ENCODE measurements at regions not wholly inside any gene's neighbourhood (a gene's known extent, or its start where the extent isn't known, plus 50 kb on each side); places are given as distances from the start of the nearest gene placed in this dataset.
"Not testable (repeated sequence)": the region's sequence is repeated elsewhere in the genome, so short reads cannot be mapped to it uniquely, and the experiment has no call there.

- DNase-seq (no peak), ATAC-seq (no peak)
- Mint-ChIP-seq H3K27ac (no peak overlapping the region), H3K27me3 (no peaks in the 10 kb centered on the region), H3K4me3 (no peak overlapping the region), H3K4me1 (peaks cover 7% of the 10 kb centered on the region), H3K36me3 (ENCODE audit: low read depth) (peaks cover 13% of the 10 kb centered on the region)
- no peaks in the 10 kb centered on the region for H3K9me3 ChIP-seq (ENCODE audit: control insufficient read depth, low read length, poor library complexity, severe bottlenecking)
These were observed 269.4 kb upstream of the POU5F2 start for GRCh38 chr5:94010814-94011213.

- no peak for DNase-seq
- Mint-ChIP-seq H3K4me3 (no peak overlapping the region), H3K4me1 (peaks cover 7% of the 10 kb centered on the region), H3K27me3 (no peaks in the 10 kb centered on the region), H3K27ac (no peak overlapping the region), H3K36me3 (ENCODE audit: low read depth) (peaks cover 9% of the 10 kb centered on the region)
- H3K9me3 ChIP-seq (ENCODE audit: control insufficient read depth, low read length, poor library complexity, severe bottlenecking): peaks cover 2% of the 10 kb centered on the region
- ATAC-seq: no peak
These were observed 267.8 kb upstream of the POU5F2 start for GRCh38 chr5:94009161-94009560.

GRCh38 chr5:93998951-93999455 lies 257.6 kb upstream of the POU5F2 start:
- H3K27ac Mint-ChIP-seq: no peak overlapping the region
- DNase-seq (no peak), ATAC-seq (no peak)
- H3K27me3 Mint-ChIP-seq: no peaks in the 10 kb centered on the region
- H3K9me3 ChIP-seq (ENCODE audit: control insufficient read depth, low read length, poor library complexity, severe bottlenecking): no peaks in the 10 kb centered on the region
- H3K4me1 Mint-ChIP-seq: peaks cover 12% of the 10 kb centered on the region
- no peaks in the 10 kb centered on the region for H3K36me3 Mint-ChIP-seq (ENCODE audit: low read depth)
- no peak overlapping the region for H3K4me3 Mint-ChIP-seq

GRCh38 chr5:93997562-93997961 lies 256.2 kb upstream of the POU5F2 start:
- no peak for DNase-seq
- no peaks in the 10 kb centered on the region for H3K9me3 ChIP-seq (ENCODE audit: control insufficient read depth, low read length, poor library complexity, severe bottlenecking)
- Mint-ChIP-seq H3K36me3 (ENCODE audit: low read depth) (no peaks in the 10 kb centered on the region), H3K4me1 (peaks cover 12% of the 10 kb centered on the region), H3K27ac (no peak overlapping the region), H3K27me3 (no peaks in the 10 kb centered on the region), H3K4me3 (no peak overlapping the region)
- no peak for ATAC-seq

GRCh38 chr5:93995126-93995621 lies 253.8 kb upstream of the POU5F2 start:
- H3K27ac Mint-ChIP-seq: no peak overlapping the region
- peaks cover 17% of the 10 kb centered on the region for H3K4me1 Mint-ChIP-seq
- no peaks in the 10 kb centered on the region for H3K27me3 Mint-ChIP-seq
- no peak for DNase-seq
- ATAC-seq: no peak
- no peak overlapping the region for H3K4me3 Mint-ChIP-seq
- H3K36me3 Mint-ChIP-seq (ENCODE audit: low read depth): peaks cover 2% of the 10 kb centered on the region
- H3K9me3 ChIP-seq (ENCODE audit: control insufficient read depth, low read length, poor library complexity, severe bottlenecking): no peaks in the 10 kb centered on the region

GRCh38 chr5:93993161-93993560 lies 251.8 kb upstream of the POU5F2 start:
- H3K4me1 Mint-ChIP-seq: peaks cover 17% of the 10 kb centered on the region
- no peaks in the 10 kb centered on the region for H3K27me3 Mint-ChIP-seq
- H3K4me3 Mint-ChIP-seq: no peak overlapping the region
- ATAC-seq (no peak), DNase-seq (no peak)
- no peaks in the 10 kb centered on the region for H3K9me3 ChIP-seq (ENCODE audit: control insufficient read depth, low read length, poor library complexity, severe bottlenecking)
- H3K36me3 Mint-ChIP-seq (ENCODE audit: low read depth): peaks cover 2% of the 10 kb centered on the region
- no peak overlapping the region for H3K27ac Mint-ChIP-seq

- Mint-ChIP-seq H3K4me1 (peaks cover 9% of the 10 kb centered on the region), H3K27ac (no peak overlapping the region), H3K36me3 (ENCODE audit: low read depth) (peaks cover 2% of the 10 kb centered on the region), H3K27me3 (no peaks in the 10 kb centered on the region), H3K4me3 (no peak overlapping the region)
- ATAC-seq (no peak), DNase-seq (no peak)
- no peaks in the 10 kb centered on the region for H3K9me3 ChIP-seq (ENCODE audit: control insufficient read depth, low read length, poor library complexity, severe bottlenecking)
These were observed 249.2 kb upstream of the POU5F2 start for GRCh38 chr5:93990504-93991070.

GRCh38 chr5:93985940-93986570 lies 244.7 kb upstream of the POU5F2 start:
- H3K27me3 Mint-ChIP-seq; H3K27ac Mint-ChIP-seq; H3K36me3 Mint-ChIP-seq (ENCODE audit: low read depth); H3K4me3 Mint-ChIP-seq; H3K9me3 ChIP-seq (ENCODE audit: control insufficient read depth, low read length, poor library complexity, severe bottlenecking); H3K4me1 Mint-ChIP-seq; DNase-seq; ATAC-seq: not testable (repeated sequence)

GRCh38 chr5:93978222-93978621 lies 236.8 kb upstream of the POU5F2 start:
- no peak for DNase-seq
- Mint-ChIP-seq H3K36me3 (ENCODE audit: low read depth) (peaks cover 4% of the 10 kb centered on the region), H3K27ac (no peak overlapping the region), H3K4me1 (no peaks in the 10 kb centered on the region), H3K27me3 (no peaks in the 10 kb centered on the region), H3K4me3 (no peak overlapping the region)
- H3K9me3 ChIP-seq (ENCODE audit: control insufficient read depth, low read length, poor library complexity, severe bottlenecking): peaks cover 4% of the 10 kb centered on the region
- no peak for ATAC-seq

- DNase-seq (no peak), ATAC-seq (no peak)
- Mint-ChIP-seq H3K4me1 (peaks cover 10% of the 10 kb centered on the region), H3K27ac (no peak overlapping the region), H3K4me3 (no peak overlapping the region), H3K27me3 (no peaks in the 10 kb centered on the region), H3K36me3 (ENCODE audit: low read depth) (no peaks in the 10 kb centered on the region)
- no peaks in the 10 kb centered on the region for H3K9me3 ChIP-seq (ENCODE audit: control insufficient read depth, low read length, poor library complexity, severe bottlenecking)
These were observed 226.5 kb upstream of the POU5F2 start for GRCh38 chr5:93967923-93968322.

- no peaks in the 10 kb centered on the region for H3K27me3 Mint-ChIP-seq
- no peak for DNase-seq
- ATAC-seq: no peak
- no peak overlapping the region for H3K4me3 Mint-ChIP-seq
- peaks cover 5% of the 10 kb centered on the region for H3K4me1 Mint-ChIP-seq
- H3K9me3 ChIP-seq (ENCODE audit: control insufficient read depth, low read length, poor library complexity, severe bottlenecking): no peaks in the 10 kb centered on the region
- H3K36me3 Mint-ChIP-seq (ENCODE audit: low read depth): peaks cover 3% of the 10 kb centered on the region
- no peak overlapping the region for H3K27ac Mint-ChIP-seq
These were observed 223.0 kb upstream of the POU5F2 start for GRCh38 chr5:93964421-93964820.

- Mint-ChIP-seq H3K4me1 (no peaks in the 10 kb centered on the region), H3K4me3 (no peak overlapping the region), H3K27me3 (no peaks in the 10 kb centered on the region), H3K27ac (no peak overlapping the region), H3K36me3 (ENCODE audit: low read depth) (peaks cover 3% of the 10 kb centered on the region)
- no peaks in the 10 kb centered on the region for H3K9me3 ChIP-seq (ENCODE audit: control insufficient read depth, low read length, poor library complexity, severe bottlenecking)
- ATAC-seq (no peak), DNase-seq (no peak)
These were observed 218.6 kb upstream of the POU5F2 start for GRCh38 chr5:93960042-93960441.

GRCh38 chr5:93956006-93956405 lies 214.6 kb upstream of the POU5F2 start:
- DNase-seq: no peak
- H3K27me3 Mint-ChIP-seq: no peaks in the 10 kb centered on the region
- H3K27ac Mint-ChIP-seq: no peak overlapping the region
- no peaks in the 10 kb centered on the region for H3K9me3 ChIP-seq (ENCODE audit: control insufficient read depth, low read length, poor library complexity, severe bottlenecking)
- ATAC-seq: no peak
- no peak overlapping the region for H3K4me3 Mint-ChIP-seq
- H3K36me3 Mint-ChIP-seq (ENCODE audit: low read depth): peaks cover 4% of the 10 kb centered on the region
- no peaks in the 10 kb centered on the region for H3K4me1 Mint-ChIP-seq

All from T-helper 17 cell (primary cell).